OCI-LY1 (cell line): ENCODE measurements at regions not wholly inside any gene's neighbourhood (a gene's known extent, or its start where the extent isn't known, plus 50 kb on each side); places are given as distances from the start of the nearest gene placed in this dataset.

Source experiments
- H2AFZ ChIP-seq: fragments of 200-600 bp; sonication (generic), shearing (Covaris generic); 2 replicates; pipeline ENCODE4 v1.6.0; 2014; ENCODE audit warnings: antibody characterized with exemption, mild to moderate bottlenecking, low read length
- H3F3A ChIP-seq: fragments of 200-600 bp; sonication (generic), shearing (Covaris generic); 2 replicates; pipeline ENCODE4 v1.6.0; 2014; ENCODE audit warnings: mild to moderate bottlenecking, antibody characterized with exemption, low read length, moderate library complexity; ENCODE audit not compliant: insufficient read depth
- H3K27ac ChIP-seq: fragments of 200-600 bp; sonication (generic); 2 replicates; pipeline ENCODE4 v1.5.1; 2014; ENCODE audit warnings: low read length, mixed run types, mild to moderate bottlenecking, low read depth; ENCODE audit not compliant: poor library complexity, severe bottlenecking
- H3K27me3 ChIP-seq: fragments of 200-600 bp; sonication (generic); 2 replicates; pipeline ENCODE4 v1.6.0; 2014; ENCODE audit warnings: antibody characterized with exemption, mild to moderate bottlenecking, low read length, moderate library complexity; ENCODE audit not compliant: insufficient read depth
- H3K36me3 ChIP-seq: fragments of 200-600 bp; sonication (generic); 2 replicates; pipeline ENCODE4 v1.6.1; 2014; ENCODE audit warnings: mild to moderate bottlenecking, antibody characterized with exemption, low read length, moderate library complexity, mixed read lengths; ENCODE audit not compliant: insufficient read depth
- H3K4me1 ChIP-seq: fragments of 200-600 bp; sonication (generic); 2 replicates; pipeline ENCODE4 v1.5.1; 2014; ENCODE audit warnings: mild to moderate bottlenecking, low read length, moderate library complexity; ENCODE audit not compliant: insufficient read depth, severe bottlenecking
- H3K4me2 ChIP-seq: fragments of 200-600 bp; sonication (generic), shearing (Covaris generic); 2 replicates; pipeline ENCODE4 v1.6.1; 2014; ENCODE audit warnings: low read length
- H3K4me3 ChIP-seq: fragments of 200-600 bp; sonication (generic); 2 replicates; pipeline ENCODE4 v1.5.1; 2014; ENCODE audit warnings: low read length, low read depth, mild to moderate bottlenecking, mixed read lengths; ENCODE audit not compliant: poor library complexity, severe bottlenecking
- H3K79me2 ChIP-seq: fragments of 200-600 bp; shearing (Covaris generic); 2 replicates; pipeline ENCODE4 v1.6.1; 2016; ENCODE audit warnings: mixed run types, low read length, mixed read lengths; ENCODE audit not compliant: insufficient read depth
- H3K9ac ChIP-seq: fragments of 200-600 bp; sonication (generic), shearing (Covaris generic); 2 replicates; pipeline ENCODE4 v1.6.1; 2014; ENCODE audit warnings: mild to moderate bottlenecking, low read length, mixed read lengths
- H3K9me2 ChIP-seq: fragments of 200-600 bp; sonication (generic), shearing (Covaris generic); 2 replicates; pipeline ENCODE4 v1.6.1; 2014; ENCODE audit warnings: low read depth, mild to moderate bottlenecking, low read length, mixed read lengths
- H3K9me3 ChIP-seq: fragments of 200-600 bp; shearing (Covaris generic); 2 replicates; pipeline ENCODE4 v1.6.1; 2014; ENCODE audit warnings: low read length, mixed read lengths
- H4K20me1 ChIP-seq: fragments of 200-600 bp; sonication (generic), shearing (Covaris generic); 2 replicates; pipeline ENCODE4 v1.6.0; 2016; ENCODE audit warnings: mild to moderate bottlenecking, low read length; ENCODE audit not compliant: insufficient read depth
- EZH2 ChIP-seq: fragments of 200-600 bp; sonication (generic), shearing (Covaris generic); IDR thresholded peaks from 2 replicates; pipeline ENCODE4 v1.8.0; 2017; ENCODE audit warnings: borderline replicate concordance, mixed run types, mild to moderate bottlenecking, antibody characterized with exemption, low read length, moderate library complexity, mixed read lengths
- TF ChIP-seq, protein P1 (sequence below): fragments of 200-600 bp; sonication (generic), shearing (Covaris generic); IDR thresholded peaks from 2 replicates; pipeline ENCODE4 v1.5.1; 2017; ENCODE audit warnings: mild to moderate bottlenecking, antibody characterized with exemption, low read length, moderate library complexity, mixed read lengths

DNA sequence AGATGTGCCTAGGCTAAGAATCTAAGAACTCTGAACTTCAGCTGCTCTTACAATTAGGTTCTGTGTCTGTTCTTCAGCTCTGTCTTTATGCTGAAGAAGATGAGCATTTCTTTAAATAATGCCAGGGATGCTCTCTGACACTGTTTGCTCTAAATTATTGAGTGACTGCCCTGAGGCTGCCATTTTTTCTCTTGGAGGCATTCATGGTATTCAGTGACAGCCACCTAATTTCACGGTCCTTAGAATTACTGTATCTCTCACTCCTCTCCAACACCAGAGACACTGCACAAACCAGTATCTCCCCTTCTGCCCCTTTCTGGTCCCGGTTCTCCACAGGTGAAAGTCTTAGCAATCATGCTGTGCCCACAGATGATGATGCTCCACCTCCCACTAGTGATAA lies 123.6 kb upstream of the MPHOSPH6 start:
- Histone ChIP-seq H3K4me2 (no peak overlapping the region), H3K36me3 (no peaks in the 10 kb centered on the region), H3K79me2 (no peaks in the 10 kb centered on the region), H3K27me3 (0 out of 2 replicates have a peak, but pooled peaks cover 3% of the 10 kb centered on the region), H3F3A (no peaks in the 10 kb centered on the region), H3K9me3 (no peaks in the 10 kb centered on the region), H3K4me3 (no peak overlapping the region), H3K4me1 (no peaks in the 10 kb centered on the region), H3K9ac (no peak overlapping the region), H4K20me1 (no peaks in the 10 kb centered on the region), H2AFZ (no peak overlapping the region), H3K27ac (no peak overlapping the region), H3K9me2 (no peaks in the 10 kb centered on the region)
- TF ChIP-seq, protein P1, sequence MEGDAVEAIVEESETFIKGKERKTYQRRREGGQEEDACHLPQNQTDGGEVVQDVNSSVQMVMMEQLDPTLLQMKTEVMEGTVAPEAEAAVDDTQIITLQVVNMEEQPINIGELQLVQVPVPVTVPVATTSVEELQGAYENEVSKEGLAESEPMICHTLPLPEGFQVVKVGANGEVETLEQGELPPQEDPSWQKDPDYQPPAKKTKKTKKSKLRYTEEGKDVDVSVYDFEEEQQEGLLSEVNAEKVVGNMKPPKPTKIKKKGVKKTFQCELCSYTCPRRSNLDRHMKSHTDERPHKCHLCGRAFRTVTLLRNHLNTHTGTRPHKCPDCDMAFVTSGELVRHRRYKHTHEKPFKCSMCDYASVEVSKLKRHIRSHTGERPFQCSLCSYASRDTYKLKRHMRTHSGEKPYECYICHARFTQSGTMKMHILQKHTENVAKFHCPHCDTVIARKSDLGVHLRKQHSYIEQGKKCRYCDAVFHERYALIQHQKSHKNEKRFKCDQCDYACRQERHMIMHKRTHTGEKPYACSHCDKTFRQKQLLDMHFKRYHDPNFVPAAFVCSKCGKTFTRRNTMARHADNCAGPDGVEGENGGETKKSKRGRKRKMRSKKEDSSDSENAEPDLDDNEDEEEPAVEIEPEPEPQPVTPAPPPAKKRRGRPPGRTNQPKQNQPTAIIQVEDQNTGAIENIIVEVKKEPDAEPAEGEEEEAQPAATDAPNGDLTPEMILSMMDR = no peak
- no peak for TF ChIP-seq EZH2

DNA sequence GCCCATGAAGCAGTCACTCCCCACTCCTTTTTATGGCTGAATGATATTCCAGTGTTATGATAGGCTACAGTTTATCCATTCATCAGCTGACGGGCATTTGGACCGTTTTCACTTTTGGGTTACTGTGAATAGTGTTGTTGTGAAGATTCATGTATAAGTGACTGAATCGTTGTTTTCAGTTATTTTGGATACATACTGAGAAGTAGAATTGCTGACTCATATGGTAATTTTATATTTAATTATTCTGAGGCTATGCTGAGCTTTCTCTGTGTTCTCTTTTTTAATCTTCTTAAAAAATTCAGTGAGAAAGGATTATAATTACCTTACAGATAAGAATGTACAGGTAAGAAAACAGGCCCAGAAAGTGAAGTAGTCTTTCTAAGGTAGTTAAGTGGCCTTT lies 117.9 kb upstream of the MPHOSPH6 start:
- no peak overlapping the region for H2AFZ ChIP-seq
- H3F3A ChIP-seq = no peaks in the 10 kb centered on the region
- H3K9me2 ChIP-seq = no peaks in the 10 kb centered on the region
- H3K4me1 ChIP-seq = no peaks in the 10 kb centered on the region
- no peaks in the 10 kb centered on the region for H4K20me1 ChIP-seq
- no peak overlapping the region for H3K4me3 ChIP-seq
- no peak overlapping the region for H3K27ac ChIP-seq
- H3K9me3 ChIP-seq = no peaks in the 10 kb centered on the region
- no peaks in the 10 kb centered on the region for H3K27me3 ChIP-seq
- no peaks in the 10 kb centered on the region for H3K36me3 ChIP-seq
- TF ChIP-seq, protein P1 = no peak
- TF ChIP-seq EZH2 = no peak
- no peak overlapping the region for H3K4me2 ChIP-seq
- H3K79me2 ChIP-seq = no peaks in the 10 kb centered on the region
- no peak overlapping the region for H3K9ac ChIP-seq

DNA sequence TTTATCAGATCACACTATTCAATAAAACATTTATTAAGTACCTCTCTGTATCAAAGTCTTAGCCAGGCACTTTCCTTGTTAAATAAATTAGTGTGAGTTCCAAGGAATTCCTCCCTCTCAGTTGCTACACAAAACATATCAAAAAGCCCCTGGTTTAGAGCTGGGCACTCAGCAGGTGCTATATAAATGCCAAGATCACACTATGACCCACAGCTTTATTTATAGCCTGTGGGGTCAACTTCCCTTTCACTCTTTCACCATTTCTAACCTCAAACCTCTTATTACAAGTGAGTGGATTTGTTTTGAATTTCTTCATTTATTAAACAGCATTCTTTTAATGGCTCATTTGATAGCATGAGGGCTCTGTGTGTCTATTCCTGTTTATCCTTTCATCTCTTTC lies 112.6 kb upstream of the MPHOSPH6 start:
- H3K9me3 ChIP-seq = no peaks in the 10 kb centered on the region
- H3K9me2 ChIP-seq = no peaks in the 10 kb centered on the region
- no peak overlapping the region for H2AFZ ChIP-seq
- H3K27ac ChIP-seq = no peak overlapping the region
- H3K4me3 ChIP-seq = no peak overlapping the region
- H3K79me2 ChIP-seq = no peaks in the 10 kb centered on the region
- H3F3A ChIP-seq = no peaks in the 10 kb centered on the region
- no peaks in the 10 kb centered on the region for H4K20me1 ChIP-seq
- no peak overlapping the region for H3K4me2 ChIP-seq
- no peak for TF ChIP-seq EZH2
- TF ChIP-seq, protein P1 = no peak
- H3K9ac ChIP-seq = no peak overlapping the region
- no peaks in the 10 kb centered on the region for H3K27me3 ChIP-seq
- no peaks in the 10 kb centered on the region for H3K36me3 ChIP-seq
- no peaks in the 10 kb centered on the region for H3K4me1 ChIP-seq
